ENCODE measurements at regions not wholly inside any gene's neighbourhood (a gene's known extent, or its start where the extent isn't known, plus 50 kb on each side); places are given as distances from the start of the nearest gene placed in this dataset.

DNA sequence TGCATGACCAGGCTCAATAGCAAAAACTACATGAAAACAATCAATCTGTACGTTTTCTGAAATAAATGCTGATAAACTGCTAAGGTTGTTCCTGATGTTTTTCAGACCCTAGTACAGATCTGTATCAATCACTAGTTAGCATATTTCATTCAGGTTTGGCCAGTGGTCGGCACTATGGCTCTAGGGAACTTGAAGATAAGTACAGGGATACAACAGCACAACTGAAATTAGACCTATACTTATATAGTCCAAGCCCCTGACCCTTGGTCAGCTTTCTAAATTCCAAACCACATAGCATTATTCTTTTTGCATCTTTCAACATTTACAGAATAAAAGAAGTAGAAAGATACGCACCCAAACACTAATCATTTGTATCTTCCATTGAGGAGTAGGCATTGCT lies 142.7 kb downstream of the PLPPR4 start:
- TF ChIP-seq GATA2 (IDR thresholded peaks at IDR 0.05; ENCODE audit: low read depth, low read length) (no peak), GATA3 (IDR thresholded peaks at IDR 0.05; ENCODE audit: low read depth, low read length) (no peak)

Data from SH-SY5Y (cell line).